Femur (tissue), 1 donor: ENCODE measurements at regions not wholly inside any gene's neighbourhood (a gene's known extent, or its start where the extent isn't known, plus 50 kb on each side); places are given as distances from the start of the nearest gene placed in this dataset.

ENCODE experiments used
- DNase-seq: peaks from one replicate; pipeline ENCODE4 v3.0.0-alpha.2; 2017

- DNase-seq: peak; percentile 72
These were observed 55.1 kb upstream of the ARID2 start for GRCh38 chr12:45674181-45674977.

GRCh38 chr12:45675534-45675933 lies 54.0 kb upstream of the ARID2 start:
- DNase-seq: no peak
